Lung microvascular endothelial cell (primary cell): ENCODE measurements at regions not wholly inside any gene's neighbourhood (a gene's known extent, or its start where the extent isn't known, plus 50 kb on each side); places are given as distances from the start of the nearest gene placed in this dataset.
"Not testable (repeated sequence)": the region's sequence is repeated elsewhere in the genome, so short reads cannot be mapped to it uniquely, and the experiment has no call there.

Source experiments
- DNase-seq, 2 donors: peaks; one replicate each; pipeline versions ENCODE4 v3.0.0 to v3.0.0-alpha.2; 2010; ENCODE audit warnings: low read depth in 2 of 2

DNA sequence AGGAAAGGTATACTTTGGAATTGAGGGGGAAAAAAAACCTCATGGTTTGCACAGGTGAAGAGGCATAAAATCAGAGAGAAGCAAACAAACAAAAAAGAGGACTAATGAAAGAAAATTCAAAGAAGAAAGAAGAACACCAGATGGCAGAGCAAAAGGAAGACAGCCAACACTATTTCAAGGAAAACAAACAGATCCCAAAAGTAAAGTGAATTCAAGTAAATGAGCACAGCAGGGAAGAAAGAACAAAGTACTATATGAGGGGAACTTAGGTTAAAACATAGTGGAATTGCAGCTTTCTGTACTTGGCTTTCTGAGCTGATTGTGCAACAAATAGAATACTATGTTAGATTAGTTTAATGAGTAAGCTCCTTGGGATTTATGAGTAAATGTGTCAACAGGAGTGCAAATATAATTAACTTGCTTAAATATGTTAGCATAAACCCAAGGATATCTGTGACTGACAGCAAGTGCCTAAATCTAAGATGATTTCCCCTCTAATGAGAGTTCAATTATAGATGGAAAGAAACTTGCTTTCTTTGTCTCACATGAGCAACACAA is 404.6 kb upstream of the CNTN5 start:
- DNase-seq = no peak

DNA sequence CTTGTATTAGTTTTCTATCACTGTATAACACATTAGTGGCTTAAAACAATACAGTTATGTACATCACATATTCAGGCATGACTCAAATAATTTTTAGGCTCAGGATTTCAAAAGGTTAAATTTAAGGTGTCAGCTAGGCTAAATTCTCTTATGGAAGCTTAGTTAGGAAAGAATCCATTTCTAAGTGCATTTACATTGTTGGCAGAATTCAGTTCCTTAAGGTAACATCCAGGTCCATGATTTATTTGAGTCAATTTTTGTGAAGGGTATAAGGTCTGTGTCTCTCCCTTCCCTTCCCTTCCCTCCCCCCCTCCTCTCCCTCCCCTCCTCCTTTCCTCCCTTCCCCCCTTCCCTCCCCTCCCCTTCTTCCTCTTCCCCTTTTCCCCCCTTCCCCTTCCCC is 399.0 kb upstream of the CNTN5 start:
- no peak for DNase-seq

GRCh38 chr11:98625526-98625925 is 395.2 kb upstream of the CNTN5 start:
- DNase-seq = no peak

DNA sequence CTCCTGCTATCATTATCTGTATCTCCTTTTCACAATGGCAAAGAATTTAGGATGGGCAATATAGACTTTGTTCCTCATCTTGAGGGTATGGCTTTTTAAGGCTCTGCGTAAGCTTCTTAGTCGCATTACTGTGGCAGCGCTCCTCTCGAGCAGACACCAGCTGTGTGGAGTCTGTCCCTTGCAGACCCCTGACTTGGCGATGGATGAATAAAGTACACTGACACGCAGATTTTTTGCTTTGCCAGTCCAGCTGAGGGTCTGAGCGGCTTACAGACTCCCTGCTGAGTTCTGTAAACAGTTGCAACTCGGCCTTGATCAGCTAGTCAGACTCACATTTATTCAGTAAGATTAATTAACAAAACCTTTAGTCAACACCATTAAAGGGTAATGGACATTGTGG is 390.0 kb upstream of the CNTN5 start:
- DNase-seq = no peak

DNA sequence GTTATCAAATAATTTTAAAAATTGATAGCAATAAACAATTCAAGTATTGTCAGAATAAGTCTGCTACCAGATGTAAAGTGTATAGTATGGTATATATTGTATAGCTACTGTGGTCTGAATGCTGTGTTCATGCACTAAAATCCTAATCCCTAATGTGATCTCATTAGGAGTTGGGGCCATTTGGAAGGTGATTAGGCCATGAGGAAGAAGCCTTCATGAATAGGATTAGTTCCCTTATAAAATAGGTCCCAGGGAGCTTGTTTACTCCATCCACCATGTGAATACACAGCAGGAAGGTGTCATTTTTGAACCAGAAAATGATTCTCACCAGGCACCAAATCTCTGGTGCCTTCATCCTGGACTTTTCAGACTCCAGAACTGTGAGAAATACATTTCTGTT is 363.0 kb upstream of the CNTN5 start:
- DNase-seq = no peak

GRCh38 chr11:98659431-98659830 is 361.3 kb upstream of the CNTN5 start:
- DNase-seq = no peak

DNA sequence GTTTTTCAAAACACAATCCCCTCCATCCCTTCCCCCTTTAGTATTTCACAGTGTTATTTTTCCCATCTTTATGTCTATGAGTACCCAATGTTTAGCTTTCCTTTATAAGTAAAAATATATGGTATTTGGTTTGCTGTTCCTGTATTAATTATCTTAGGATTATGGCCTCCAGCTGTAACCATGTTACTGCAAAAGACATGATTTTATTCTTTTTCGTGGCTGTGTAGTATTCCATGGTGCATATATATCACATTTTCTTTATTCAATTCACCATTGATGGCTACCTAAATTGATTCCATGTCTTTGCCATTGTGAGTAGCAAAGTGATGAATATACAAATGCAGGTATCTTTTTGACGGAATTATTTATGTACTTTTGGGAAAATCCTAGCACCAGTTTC is 346.4 kb upstream of the CNTN5 start:
- DNase-seq = no peak

- no peak for DNase-seq
Observed at GRCh38 chr11:98679673-98680072, 341.1 kb upstream of the CNTN5 start.

GRCh38 chr11:98701541-98701940 is 319.2 kb upstream of the CNTN5 start:
- DNase-seq = no peak

- DNase-seq = no peak
Observed at GRCh38 chr11:98703779-98704556, 316.8 kb upstream of the CNTN5 start.

DNA sequence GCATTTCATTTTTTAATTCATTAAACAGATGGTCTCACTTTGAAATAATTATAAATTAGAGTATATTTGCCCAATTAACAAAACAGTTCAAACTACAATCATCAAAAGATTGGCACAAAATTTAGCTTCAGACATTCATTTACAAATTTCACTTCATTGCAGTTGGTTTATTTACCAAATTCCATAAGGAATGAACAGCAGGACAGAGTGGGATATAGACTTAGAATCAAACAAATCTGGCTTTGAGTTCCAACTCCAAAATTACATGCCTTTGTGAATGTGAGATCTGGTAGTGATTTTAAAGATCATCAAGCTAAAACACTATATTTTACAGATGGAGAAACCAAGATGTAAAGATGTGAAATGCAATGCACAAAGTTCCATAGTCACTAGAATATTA is 310.7 kb upstream of the CNTN5 start:
- DNase-seq = no peak

DNA sequence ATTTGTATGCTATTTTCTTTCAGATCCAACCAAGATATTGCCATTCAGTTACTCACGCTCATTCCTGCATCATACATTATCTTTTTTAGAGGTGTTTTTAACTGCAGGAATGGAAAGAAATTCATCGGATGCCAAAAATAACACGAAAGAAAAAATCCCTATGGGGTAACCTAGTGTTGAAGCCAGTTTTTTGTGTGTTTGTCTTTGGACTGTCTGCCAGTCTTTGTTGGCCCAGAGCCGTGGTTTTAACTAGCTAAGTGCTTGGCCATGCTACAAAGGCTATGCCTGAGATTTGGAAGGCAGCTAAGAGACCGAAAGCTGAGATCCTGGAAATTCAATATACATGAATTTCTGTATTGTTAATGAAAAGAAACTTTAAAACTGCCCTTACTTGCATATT is 309.8 kb upstream of the CNTN5 start:
- no peak for DNase-seq

DNA sequence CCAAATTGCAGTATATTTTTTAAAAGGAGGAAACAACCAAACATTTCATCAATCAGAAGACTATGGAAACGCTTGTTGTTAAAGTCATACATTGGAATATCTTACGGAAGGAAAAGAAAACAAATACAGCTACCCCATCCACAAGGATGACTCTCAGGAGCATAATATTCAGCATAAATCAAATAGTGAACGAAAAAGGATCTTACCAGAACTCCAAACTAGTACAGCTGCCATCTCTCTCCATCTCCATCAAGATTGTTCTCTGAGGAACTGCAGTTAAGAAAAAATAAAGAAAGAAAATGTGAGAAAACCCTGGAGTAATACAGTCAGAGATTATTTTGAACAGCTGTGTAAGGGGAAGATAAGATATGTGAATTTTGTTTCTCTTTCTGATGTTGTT is 299.8 kb upstream of the CNTN5 start:
- no peak for DNase-seq

DNA sequence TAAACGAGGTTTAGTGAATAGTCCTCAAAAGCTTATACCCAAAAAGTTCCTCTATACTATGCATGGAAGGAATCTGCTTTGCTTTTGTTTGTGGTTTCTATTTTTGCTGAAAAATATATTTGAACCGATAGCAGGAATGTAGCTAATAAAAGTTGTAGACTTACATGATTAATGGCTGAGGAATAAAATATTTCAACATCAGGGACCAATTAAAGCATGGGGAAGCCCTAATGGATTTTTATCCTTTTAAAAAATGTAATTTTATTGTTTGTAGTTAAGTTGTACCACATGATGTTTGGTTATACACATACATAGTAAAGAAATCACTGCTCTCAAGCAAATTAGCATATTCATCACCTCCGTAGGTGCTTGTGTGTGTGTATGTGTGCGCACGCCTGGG is 295.3 kb upstream of the CNTN5 start:
- no peak for DNase-seq

GRCh38 chr11:98728421-98728820 is 292.3 kb upstream of the CNTN5 start:
- no peak for DNase-seq

GRCh38 chr11:98729118-98729517 is 291.6 kb upstream of the CNTN5 start:
- no peak for DNase-seq

DNA sequence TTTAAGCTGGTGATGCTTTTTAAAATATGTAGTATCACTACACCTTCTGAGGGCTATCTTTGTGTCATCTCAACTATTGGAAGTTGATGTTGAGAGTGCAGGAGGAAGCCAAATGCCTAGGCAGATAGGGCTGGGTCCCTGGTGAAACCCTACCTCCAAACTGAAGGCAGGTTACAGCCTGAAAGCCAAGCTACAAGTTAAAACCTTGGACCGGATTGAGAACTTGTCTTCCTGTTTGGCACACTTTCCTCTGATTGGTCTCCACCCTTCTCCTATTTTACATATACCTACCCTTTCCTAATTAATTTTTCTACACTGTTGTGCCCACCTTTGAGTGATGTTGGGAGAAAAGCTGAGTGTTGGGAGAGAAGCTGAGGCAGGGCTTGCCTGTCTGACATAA is 287.8 kb upstream of the CNTN5 start:
- no peak for DNase-seq

- DNase-seq = not testable (repeated sequence)
Observed at GRCh38 chr11:98733378-98733777, 287.4 kb upstream of the CNTN5 start.

GRCh38 chr11:98734686-98735085 is 286.1 kb upstream of the CNTN5 start:
- DNase-seq = no peak

DNA sequence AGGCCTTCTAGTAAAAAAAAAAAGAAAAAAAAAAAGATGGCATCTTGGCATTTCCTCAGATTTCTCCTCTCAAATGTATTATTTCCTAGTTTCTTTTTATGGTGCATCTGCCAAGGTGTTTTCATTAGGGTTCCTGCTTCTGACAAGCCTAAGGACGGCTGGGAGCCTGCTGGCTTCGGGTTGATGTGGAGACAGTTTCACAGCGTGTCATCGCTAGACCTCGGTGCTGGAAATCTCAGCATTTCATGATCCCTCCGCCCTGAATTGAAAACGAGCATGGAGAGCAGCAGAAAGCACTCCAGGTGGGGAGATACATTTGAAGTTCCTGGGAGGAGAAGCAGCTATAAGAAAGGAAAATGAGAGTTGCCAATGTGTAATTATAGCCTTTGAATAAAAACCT is 283.9 kb upstream of the CNTN5 start:
- no peak for DNase-seq

GRCh38 chr11:98740321-98740720 is 280.4 kb upstream of the CNTN5 start:
- no peak for DNase-seq

DNA sequence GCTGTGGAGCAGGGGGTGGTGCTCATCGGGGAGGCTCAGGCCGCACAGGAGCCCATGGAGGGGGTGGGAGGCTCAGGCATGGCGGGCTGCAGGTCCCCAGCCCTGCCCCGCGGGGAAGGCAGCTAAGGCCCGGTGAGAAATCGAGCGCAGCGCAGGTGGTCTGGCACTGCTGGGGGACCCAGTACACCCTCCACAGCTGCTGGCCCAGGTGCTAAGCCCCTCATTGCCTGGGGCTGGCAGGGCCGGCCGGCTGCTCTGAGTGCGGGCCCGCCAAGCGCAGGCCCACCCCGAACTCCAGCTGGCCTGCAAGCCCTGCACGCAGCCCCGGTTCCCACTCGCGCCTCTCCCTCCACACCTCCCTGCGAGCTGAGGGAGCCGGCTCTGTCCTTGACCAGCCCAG is 257.3 kb upstream of the CNTN5 start:
- not testable (repeated sequence) for DNase-seq

DNA sequence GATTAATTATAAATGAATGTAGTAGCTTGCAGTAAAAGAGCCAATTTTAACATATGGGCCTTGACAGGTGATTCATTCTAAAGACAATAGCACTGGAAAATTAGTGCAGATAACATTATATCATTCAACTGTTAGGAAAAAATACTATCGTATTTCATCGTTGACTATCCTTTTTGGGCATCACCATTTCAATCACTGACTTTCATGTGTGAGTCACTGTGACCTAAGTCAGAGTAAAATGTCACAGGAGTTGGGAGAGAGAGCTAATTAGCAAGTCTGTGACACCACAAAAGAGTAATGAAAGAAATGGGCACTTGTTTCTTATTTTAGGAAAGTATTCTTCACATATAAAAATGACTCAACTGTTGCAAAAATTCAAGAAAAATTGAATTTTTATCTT is 253.8 kb upstream of the CNTN5 start:
- no peak for DNase-seq

DNA sequence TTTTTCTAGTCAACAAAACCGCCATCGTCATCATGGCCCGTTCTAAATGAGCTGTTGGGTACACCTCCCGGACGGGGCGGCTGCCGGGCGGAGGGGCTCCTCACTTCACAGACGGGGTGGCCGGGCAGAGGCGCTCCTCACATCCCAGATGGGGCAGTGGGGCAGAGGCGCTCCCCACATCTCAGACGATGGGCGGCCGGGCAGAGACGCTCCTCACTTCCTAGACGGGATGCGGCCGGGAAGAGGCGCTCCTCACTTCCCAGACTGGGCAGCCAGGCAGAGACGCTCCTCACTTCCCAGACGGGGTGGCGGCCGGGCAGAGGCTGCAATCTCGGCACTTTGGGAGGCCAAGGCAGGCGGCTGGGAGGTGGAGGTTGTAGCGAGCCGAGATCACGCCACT is 250.7 kb upstream of the CNTN5 start:
- not testable (repeated sequence) for DNase-seq
